Liver (tissue), 3 donors: ENCODE measurements at regions not wholly inside any gene's neighbourhood (a gene's known extent, or its start where the extent isn't known, plus 50 kb on each side); places are given as distances from the start of the nearest gene placed in this dataset.

ENCODE experiments used
- CTCF ChIP-seq: fragments of 150-350 bp; IDR thresholded peaks from 2 replicates; pipeline ENCODE4 v1.5.1; 2017; ENCODE audit warnings: improper control_type of control experiment, low read depth, low read length; ENCODE audit not compliant: missing input control
- GABPA ChIP-seq, 2 donors: IDR thresholded peaks in 1 of 2; conservative IDR thresholded peaks in 1 of 2; 2 replicates each; pipeline ENCODE4 v1.6.1; 2016; ENCODE audit warnings: antibody characterized with exemption in 2 of 2, mild to moderate bottlenecking in 1 of 2, moderate library complexity in 1 of 2
- HNF4A ChIP-seq, 2 donors: conservative IDR thresholded peaks; 2 replicates each; pipeline ENCODE4 v1.6.1; 2016; ENCODE audit warnings: antibody characterized with exemption in 2 of 2, mild to moderate bottlenecking in 2 of 2
- RAD21 ChIP-seq, 2 donors: IDR thresholded peaks; 2 replicates each; pipeline ENCODE4 v1.6.1; 2016; ENCODE audit warnings: antibody characterized with exemption in 2 of 2, mild to moderate bottlenecking in 2 of 2
- SP1 ChIP-seq: IDR thresholded peaks from 2 replicates; pipeline ENCODE4 v1.6.1; 2018; ENCODE audit warnings: antibody characterized with exemption, mild to moderate bottlenecking
- donor health status: healthy.
- donor health status: healthy.

- TF ChIP-seq HNF4A (conservative IDR thresholded peaks at IDR 0.05) = no peak
- no peak for TF ChIP-seq GABPA (IDR thresholded peaks at IDR 0.05 in 1 of 2, conservative IDR thresholded peaks at IDR 0.05 in 1 of 2)
- no peak for TF ChIP-seq CTCF
- TF ChIP-seq SP1 = no peak
- TF ChIP-seq RAD21 (IDR thresholded peaks at IDR 0.05) = no peak
Measured at GRCh38 chr5:4104831-4105597, 509.4 kb downstream of the IRX1 start.
